GM12878 (cell line): ENCODE measurements at regions not wholly inside any gene's neighbourhood (a gene's known extent, or its start where the extent isn't known, plus 50 kb on each side); places are given as distances from the start of the nearest gene placed in this dataset.
"Not testable (repeated sequence)": the region's sequence is repeated elsewhere in the genome, so short reads cannot be mapped to it uniquely, and the experiment has no call there.

Experiments
- ATAC-seq: fragments of 200-7000 bp; cut with Tn5 transposase; 3 replicates; pipeline ENCODE4 v1.9.1; 2020; ENCODE audit warnings: mild to moderate bottlenecking, moderate library complexity
- BruUV-seq: library from RNA; stranded (reverse); fragments of 400-500 nt; replicated peaks from 2 replicates; lab custom pipeline; 2021; lab: Mats Ljungman, UMichigan
- CTCF ChIA-PET: fragments of 300-600 bp; sonication (Branson Sonifier 250); formaldehyde crosslinking; extraction: SDS; loops from one replicate; lab custom pipeline; 2021; ENCODE audit warnings: inconsistent platforms; lab: Yijun Ruan, JAX
- POLR2A ChIA-PET: fragments of 350-600 bp; formaldehyde crosslinking; extraction: SDS; loops from one replicate; lab custom pipeline; 2021; ENCODE audit warnings: inconsistent platforms; lab: Charles Lee
- RAD21 ChIA-PET: fragments of 300-600 bp; sonication (Branson Sonifier 250); formaldehyde crosslinking; loops from one replicate; lab custom pipeline; 2023; ENCODE audit warnings: antibody characterized with exemption; ENCODE audit not compliant: unreplicated experiment; lab: Charles Lee
- SMC1A ChIA-PET: fragments of 300-600 bp; sonication (Branson Sonifier 250); formaldehyde crosslinking; loops from one replicate; lab custom pipeline; 2023; ENCODE audit not compliant: unreplicated experiment, uncharacterized antibody; lab: Charles Lee
- DNase-seq: peaks from one replicate; pipeline ENCODE4 v3.0.0-alpha.2; 2011; ENCODE audit warnings: low read depth, low spot score
- FAIRE-seq: peaks from 3 replicates; lab custom pipeline; 2011; peaks lifted over from hg19 to GRCh38; lab: Jason Lieb, UNC
- H2AFZ ChIP-seq: 2 replicates; pipeline ENCODE4 v1.6.0; 2011; ENCODE audit warnings: low read depth, low read length, control low read depth; ENCODE audit not compliant: control insufficient read depth
- H3K27ac ChIP-seq: 2 replicates; pipeline ENCODE4 v1.5.1; 2011; ENCODE audit warnings: control low read depth; ENCODE audit not compliant: control insufficient read depth, insufficient read depth
- H3K27me3 ChIP-seq, 2 experiments: replicated peaks in 1 of 2; 2 replicates each; pipeline versions ENCODE4 v1.6.0 to v1.6.1; 2011; ENCODE audit warnings: low read length in 1 of 2; ENCODE audit not compliant: control insufficient read depth in 2 of 2, insufficient read depth in 2 of 2
- H3K36me3 ChIP-seq, 2 experiments: 2 replicates each; pipeline ENCODE4 v1.5.1; 2011; ENCODE audit warnings: low read length in 1 of 2; ENCODE audit not compliant: control insufficient read depth in 2 of 2, insufficient read depth in 2 of 2
- H3K4me1 ChIP-seq: 2 replicates; pipeline ENCODE4 v1.6.1; 2011; ENCODE audit warnings: mild to moderate bottlenecking, low read length, moderate library complexity, mixed read lengths; ENCODE audit not compliant: control insufficient read depth, insufficient read depth
- H3K4me2 ChIP-seq: 2 replicates; pipeline ENCODE4 v1.6.0; 2011; ENCODE audit warnings: control low read depth; ENCODE audit not compliant: control insufficient read depth, insufficient read depth
- H3K4me3 ChIP-seq: fragments of 200-600 bp; sonication (generic); 2 replicates; pipeline ENCODE4 v1.5.1; 2016
- H3K79me2 ChIP-seq: 2 replicates; pipeline ENCODE4 v1.6.0; 2011; ENCODE audit warnings: low read length; ENCODE audit not compliant: control insufficient read depth, insufficient read depth
- H3K9ac ChIP-seq: 2 replicates; pipeline ENCODE4 v1.8.0; 2011; ENCODE audit warnings: low read length, control low read depth, mixed read lengths; ENCODE audit not compliant: control insufficient read depth, insufficient read depth
- H3K9me3 ChIP-seq: replicated peaks from 3 replicates; pipeline ENCODE4 v1.5.1; 2011; ENCODE audit warnings: mild to moderate bottlenecking, low read length; ENCODE audit not compliant: control insufficient read depth, insufficient read depth
- H4K20me1 ChIP-seq: 2 replicates; pipeline ENCODE4 v1.6.0; 2011; ENCODE audit not compliant: control insufficient read depth, insufficient read depth
- WGBS: methylation state at CpG from one replicate; pipeline ENCODE4 v1.1.6; 2016; ENCODE audit warnings: low lambda C conversion rate; ENCODE audit not compliant: insufficient replicate concordance, insufficient coverage; ENCODE audit errors: missing lambda C conversion rate; 5-methylcytosine and 5-hydroxymethylcytosine counted together
- in situ Hi-C: fragments of 300-500 bp; cut with MboI; formaldehyde crosslinking; loops from 9 replicates; pipeline ENCODE4 v1.14.3; 2018; ENCODE audit warnings: mixed read lengths
- intact Hi-C: fragments of 100-400 bp; cut with micrococcal nuclease; formaldehyde crosslinking; loops from one replicate; pipeline ENCODE4 v1.14.2; 2022; ENCODE audit not compliant: unreplicated experiment

DNA sequence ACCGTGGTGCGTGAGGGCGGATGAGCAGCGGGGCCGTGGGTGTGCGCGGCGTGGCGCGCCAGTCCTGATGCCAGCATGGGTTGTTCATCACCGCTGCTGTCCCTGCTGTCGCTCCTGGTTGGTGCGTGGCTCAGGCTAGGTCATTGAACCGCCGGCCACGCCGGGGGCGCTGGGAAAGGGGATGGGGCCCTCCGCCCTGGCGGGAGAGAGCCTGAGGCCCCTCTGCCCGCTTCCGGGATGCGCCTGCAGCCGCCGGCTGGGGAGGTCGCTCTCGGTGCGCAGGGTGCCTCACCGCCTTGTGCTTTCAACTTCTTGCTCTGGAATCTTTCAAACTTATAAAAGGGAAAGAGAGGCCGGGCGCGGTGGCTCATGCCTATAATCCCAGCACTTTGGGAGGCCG, 68.5 kb upstream of the ERV3-1 start:
- DNase-seq, H3K27me3 ChIP-seq, RAD21 ChIA-PET, H3K27ac ChIP-seq, H3K9me3 ChIP-seq, FAIRE-seq, H3K4me2 ChIP-seq, CTCF ChIA-PET, H4K20me1 ChIP-seq, H2AFZ ChIP-seq, SMC1A ChIA-PET, BruUV-seq, H3K36me3 ChIP-seq, H3K4me1 ChIP-seq, POLR2A ChIA-PET, H3K9ac ChIP-seq, ATAC-seq, H3K79me2 ChIP-seq, H3K4me3 ChIP-seq, intact Hi-C loops: not testable (repeated sequence)
- 99% methylated on average over 17 of the region's 33 CpGs for WGBS
- in situ Hi-C loops = loop anchor here (25.0 kb wide), 1 partner anchor 687 kb away; no protein-coding TSS in a partner anchor

- CTCF ChIA-PET, BruUV-seq, H3K9ac ChIP-seq: not testable (repeated sequence)
These were observed 66.7 kb upstream of the ERV3-1 start for GRCh38 chr7:65073160-65073559.

GRCh38 chr7:65071854-65072431, 65.5 kb upstream of the ERV3-1 start:
- POLR2A ChIA-PET = interaction anchor here (0.7 kb wide), 1 partner anchor 244 kb away, joined by 7 read pairs; no protein-coding TSS in a partner anchor
- WGBS = 100% methylated on average over 5 of the region's 7 CpGs
- H3K27me3 ChIP-seq, H3K9me3 ChIP-seq, H3K27ac ChIP-seq, H3K4me3 ChIP-seq, in situ Hi-C loops, RAD21 ChIA-PET, H3K4me2 ChIP-seq, SMC1A ChIA-PET, DNase-seq, H3K36me3 ChIP-seq, H3K79me2 ChIP-seq, BruUV-seq, FAIRE-seq, H4K20me1 ChIP-seq, H2AFZ ChIP-seq, H3K9ac ChIP-seq, H3K4me1 ChIP-seq, ATAC-seq, intact Hi-C loops, CTCF ChIA-PET: not testable (repeated sequence)

More at GRCh38 chr7:65073160-65073559, 66.7 kb upstream of the ERV3-1 start:
- DNase-seq, H3K79me2 ChIP-seq, H3K4me1 ChIP-seq, H3K9me3 ChIP-seq, in situ Hi-C loops, intact Hi-C loops, H3K4me2 ChIP-seq, POLR2A ChIA-PET, FAIRE-seq, H3K27me3 ChIP-seq, H4K20me1 ChIP-seq, SMC1A ChIA-PET, H2AFZ ChIP-seq, H3K27ac ChIP-seq, ATAC-seq, H3K4me3 ChIP-seq, H3K36me3 ChIP-seq, RAD21 ChIA-PET: not testable (repeated sequence)
- 80% methylated on average over 3 of the region's 3 CpGs for WGBS

DNA sequence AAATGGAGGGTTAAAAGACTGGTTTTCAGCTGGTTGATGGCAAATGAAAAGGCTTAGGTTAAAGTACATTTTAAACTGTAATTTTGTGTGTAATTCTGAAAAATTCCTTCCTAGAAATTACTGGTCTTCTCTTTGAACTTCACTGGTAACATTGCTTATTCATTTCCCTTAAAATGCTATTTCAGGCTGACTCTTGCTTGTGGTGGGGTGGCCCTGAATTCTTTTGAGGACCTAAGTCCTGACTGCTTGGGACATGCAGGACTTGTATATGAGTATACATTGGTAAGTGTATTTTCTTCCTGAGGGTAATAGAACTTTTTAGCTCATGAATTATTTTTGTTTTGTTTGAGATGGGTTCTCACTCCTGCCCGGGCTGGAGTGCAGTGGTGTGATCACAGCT, 63.0 kb upstream of the ERV3-1 start:
- POLR2A ChIA-PET, FAIRE-seq: not testable (repeated sequence)
- WGBS = 100% methylated on average over 1 of the region's 1 CpG

More for the DNA sequence above, 63.0 kb upstream of the ERV3-1 start:
- H3K79me2 ChIP-seq, H3K4me3 ChIP-seq, H3K27me3 ChIP-seq, intact Hi-C loops, in situ Hi-C loops, SMC1A ChIA-PET, RAD21 ChIA-PET, H3K27ac ChIP-seq, H2AFZ ChIP-seq, H3K4me1 ChIP-seq, ATAC-seq, H3K9me3 ChIP-seq, DNase-seq, H4K20me1 ChIP-seq, H3K9ac ChIP-seq, BruUV-seq, H3K36me3 ChIP-seq, H3K4me2 ChIP-seq: not testable (repeated sequence)
- CTCF ChIA-PET = interaction anchor here (0.7 kb wide), 1 partner anchor 1804 kb away, joined by 3 read pairs; no protein-coding TSS in a partner anchor
